EH (cell line): ENCODE measurements at regions not wholly inside any gene's neighbourhood (a gene's known extent, or its start where the extent isn't known, plus 50 kb on each side); places are given as distances from the start of the nearest gene placed in this dataset.

ENCODE experiments used
- DNase-seq: peaks from one replicate; pipeline ENCODE4 v3.0.0-alpha.2; 2015; ENCODE audit warnings: low read depth

GRCh38 chr11:32039149-32039548 is 51.7 kb upstream of the RCN1 start:
- no peak for DNase-seq

- peak; percentile 72 for DNase-seq
Measured at GRCh38 chr11:32034680-32035079, 56.2 kb upstream of the RCN1 start.

- DNase-seq, result peak; percentile 100
Measured at GRCh38 chr11:32034149-32034548, 56.7 kb upstream of the RCN1 start.

GRCh38 chr11:32033491-32033890 is 57.4 kb upstream of the RCN1 start:
- DNase-seq, result no peak

GRCh38 chr11:32033067-32033466 is 57.8 kb upstream of the RCN1 start:
- no peak for DNase-seq

GRCh38 chr11:32032478-32032877 is 58.4 kb upstream of the RCN1 start:
- DNase-seq, result peak; percentile 48

GRCh38 chr11:32032052-32032451 is 58.8 kb upstream of the RCN1 start:
- DNase-seq, result no peak

GRCh38 chr11:32030875-32031503 is 59.9 kb upstream of the RCN1 start:
- DNase-seq, result no peak

- no peak for DNase-seq
Measured at GRCh38 chr11:32029721-32030120, 61.2 kb upstream of the RCN1 start.

- DNase-seq, result no peak
Measured at GRCh38 chr11:32028201-32028600, 62.7 kb upstream of the RCN1 start.

GRCh38 chr11:32026766-32027165 is 64.1 kb upstream of the RCN1 start:
- no peak for DNase-seq

- no peak for DNase-seq
Measured at GRCh38 chr11:32024948-32025347, 65.9 kb upstream of the RCN1 start.

- DNase-seq, result no peak
Measured at GRCh38 chr11:32023370-32024305, 67.2 kb upstream of the RCN1 start.

GRCh38 chr11:32018672-32019071 is 72.2 kb upstream of the RCN1 start:
- DNase-seq, result no peak

- no peak for DNase-seq
Measured at GRCh38 chr11:32016111-32016510, 74.8 kb upstream of the RCN1 start.

- DNase-seq, result no peak
Measured at GRCh38 chr11:32015427-32015826, 75.4 kb upstream of the RCN1 start.

GRCh38 chr11:32013603-32014002 is 77.3 kb upstream of the RCN1 start:
- DNase-seq, result no peak

GRCh38 chr11:32012049-32012448 is 78.8 kb upstream of the RCN1 start:
- DNase-seq, result no peak

GRCh38 chr11:32008880-32009551 is 81.9 kb upstream of the RCN1 start:
- DNase-seq, result no peak

GRCh38 chr11:32006799-32007388 is 84.0 kb upstream of the RCN1 start:
- peak; percentile 60 for DNase-seq

- peak; percentile 47 for DNase-seq
Measured at GRCh38 chr11:32005786-32006416, 85.0 kb upstream of the RCN1 start.

GRCh38 chr11:32003335-32003734 is 87.5 kb upstream of the RCN1 start:
- no peak for DNase-seq
